Hematopoietic multipotent progenitor cell treated with erythropoietin and hydrocortisone succinate and interleukin-3 and kit ligand, for 15 days (in vitro differentiated cells): ENCODE measurements at regions not wholly inside any gene's neighbourhood (a gene's known extent, or its start where the extent isn't known, plus 50 kb on each side); places are given as distances from the start of the nearest gene placed in this dataset.
"Not testable (repeated sequence)": the region's sequence is repeated elsewhere in the genome, so short reads cannot be mapped to it uniquely, and the experiment has no call there.

Source experiments
- DNase-seq: peaks from one replicate; pipeline ENCODE4 v3.0.0-alpha.2; 2015; ENCODE audit warnings: low spot score

GRCh38 chr19:29013325-29013724, 199.6 kb downstream of the UQCRFS1 start:
- DNase-seq, result no peak

DNA sequence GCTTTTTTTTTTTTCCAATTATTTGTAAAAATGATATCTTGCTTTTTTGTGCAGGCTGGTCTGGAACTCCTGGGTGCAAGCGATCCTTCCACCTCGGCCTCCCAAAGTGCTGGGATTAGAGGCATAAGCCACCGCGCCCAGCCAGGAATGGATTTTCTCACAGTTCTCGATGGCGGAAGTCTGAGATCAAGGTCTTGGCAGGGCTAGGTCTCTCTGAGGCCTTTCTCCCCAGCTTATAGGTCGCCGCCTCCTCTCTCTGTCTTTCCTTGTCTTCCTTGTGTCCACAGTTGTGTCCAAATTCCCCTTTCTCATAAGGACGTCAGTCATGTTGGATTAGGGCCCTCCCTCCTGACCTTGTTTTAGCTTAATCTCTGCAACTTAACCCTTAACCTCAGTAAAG, 200.5 kb downstream of the UQCRFS1 start:
- DNase-seq, result no peak

GRCh38 chr19:29010276-29010675, 202.7 kb downstream of the UQCRFS1 start:
- no peak for DNase-seq

GRCh38 chr19:29006057-29006735, 206.8 kb downstream of the UQCRFS1 start:
- no peak for DNase-seq

GRCh38 chr19:29004796-29005195, 208.2 kb downstream of the UQCRFS1 start:
- DNase-seq, result no peak

DNA sequence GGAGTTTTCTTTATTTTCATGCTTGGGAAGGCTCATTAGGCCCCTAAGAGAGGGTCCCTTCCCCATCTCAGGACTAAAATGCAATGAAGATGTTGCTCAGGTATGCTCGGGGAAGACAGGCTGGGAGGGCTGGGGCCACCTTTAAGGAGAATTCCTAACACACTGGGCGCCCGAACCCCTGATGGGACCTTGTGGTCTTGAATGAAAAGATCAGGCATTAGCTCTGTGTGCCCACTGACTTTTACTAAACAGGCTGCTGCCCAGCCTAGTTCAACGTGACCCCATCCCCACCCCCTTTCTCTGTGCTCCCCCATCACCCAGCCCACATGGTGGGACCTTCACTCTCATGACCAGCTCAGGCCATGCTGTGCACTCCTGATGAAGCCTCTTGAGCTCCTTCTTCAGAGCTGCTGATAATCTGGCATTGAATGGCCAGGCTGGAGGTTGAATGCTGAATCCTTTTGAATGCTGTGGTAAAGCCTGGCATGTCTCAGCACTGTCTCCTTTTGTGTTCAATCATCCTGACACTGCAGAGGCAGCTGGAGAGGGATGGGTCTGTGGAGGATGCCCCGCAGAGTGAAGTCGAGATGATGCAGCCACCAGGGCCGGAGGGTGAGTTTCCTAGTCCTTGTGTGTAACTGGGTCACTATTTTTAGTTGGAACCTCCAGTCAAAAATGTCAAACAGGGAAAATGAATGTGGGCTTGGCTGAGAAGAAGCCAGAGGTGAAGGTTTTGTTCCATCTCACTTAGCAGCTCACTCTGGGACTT, 209.1 kb downstream of the UQCRFS1 start:
- DNase-seq, result no peak

GRCh38 chr19:29002336-29002735, 210.6 kb downstream of the UQCRFS1 start:
- DNase-seq, result no peak

DNA sequence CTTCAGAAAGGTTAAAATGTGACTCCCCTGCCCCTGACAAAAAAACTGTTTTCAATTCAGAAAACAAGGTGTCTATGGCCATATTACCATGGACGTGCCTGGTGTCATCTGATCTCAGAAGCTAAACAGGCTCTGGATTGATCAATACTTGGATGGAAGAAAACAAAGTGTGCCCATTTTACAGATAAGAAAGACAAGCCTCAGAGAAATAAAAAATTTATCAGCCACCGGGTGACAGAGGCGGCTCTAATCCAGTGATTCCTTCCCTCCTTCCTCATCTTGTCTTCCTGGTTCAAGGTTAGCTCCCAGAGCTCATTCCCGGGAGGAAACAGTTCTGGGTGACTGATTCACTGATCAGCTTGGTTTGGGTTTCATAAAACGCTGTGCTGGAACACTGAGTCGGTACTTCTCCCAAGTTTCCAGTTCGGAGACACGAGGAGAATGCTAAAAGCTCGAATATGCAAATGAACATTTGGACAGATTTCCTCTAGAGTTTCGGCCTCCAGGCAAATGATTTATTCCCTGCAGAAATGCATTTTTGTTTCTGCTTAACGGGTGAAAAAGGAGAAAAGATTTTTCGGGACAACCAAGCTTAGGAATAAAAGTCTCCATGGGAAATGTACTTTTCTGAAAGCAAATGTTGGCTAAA, 211.2 kb downstream of the UQCRFS1 start:
- DNase-seq, result no peak

DNA sequence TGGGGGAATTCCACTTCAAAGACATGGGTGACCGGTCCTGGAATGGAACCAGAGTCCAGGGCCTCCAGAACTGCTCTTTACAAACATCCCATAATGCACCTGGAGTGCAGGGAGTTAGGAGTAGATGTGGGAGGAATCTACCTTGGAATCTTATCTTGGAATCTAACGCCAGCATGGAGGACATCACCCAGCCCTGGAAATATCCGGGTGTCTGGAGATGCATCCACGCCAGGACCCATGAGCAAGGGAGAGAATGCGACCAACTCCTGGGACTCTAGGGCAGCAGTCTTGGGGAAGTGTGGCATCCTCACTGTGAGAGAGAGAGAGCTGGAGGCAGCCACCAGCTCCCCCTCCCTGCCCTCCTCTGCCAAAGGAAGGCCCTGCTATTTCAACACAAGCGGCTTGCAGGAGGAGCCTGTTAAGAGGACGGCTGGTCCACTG, 211.8 kb downstream of the UQCRFS1 start:
- no peak for DNase-seq

- DNase-seq, result no peak
Measured at GRCh38 chr19:28999724-29000433, 213.1 kb downstream of the UQCRFS1 start.

DNA sequence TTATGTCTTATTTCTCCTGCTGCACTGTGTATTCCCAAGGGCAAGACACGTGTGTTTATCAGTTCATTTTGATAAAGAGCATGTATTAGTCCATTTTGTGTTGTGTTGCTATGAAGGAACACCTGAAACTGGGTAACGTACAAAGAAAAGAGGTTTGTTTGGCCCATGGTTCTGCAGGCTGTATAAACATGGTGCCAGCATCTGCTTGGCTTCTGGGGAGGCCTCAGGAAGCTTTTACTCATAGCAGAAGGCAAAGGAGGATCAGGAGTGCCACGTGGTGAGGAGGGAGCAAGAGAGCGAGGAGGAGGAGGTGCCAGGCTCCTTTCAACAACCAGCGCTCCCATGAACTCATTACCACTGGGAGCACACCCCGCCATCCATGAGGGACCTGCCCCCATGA, 214.0 kb downstream of the UQCRFS1 start:
- DNase-seq, result no peak

DNA sequence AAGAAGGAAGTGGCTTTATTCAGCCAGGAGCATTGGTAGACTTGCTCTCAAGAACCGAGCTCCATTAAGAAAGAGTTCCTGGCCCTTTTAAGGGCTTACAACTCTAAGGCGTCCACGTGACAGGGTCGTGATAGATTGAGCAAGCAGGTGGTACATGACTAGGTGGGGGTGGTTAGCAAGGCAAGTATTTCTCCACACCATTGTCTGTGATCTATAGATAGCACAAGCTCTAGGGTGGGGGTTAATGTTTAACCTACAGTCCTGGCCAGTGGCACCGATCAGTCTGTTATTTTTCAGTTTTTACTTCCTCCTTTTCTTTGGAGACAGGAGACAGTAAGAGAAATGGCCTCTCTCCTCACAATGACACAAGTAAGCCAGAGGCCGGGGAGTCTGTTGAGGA, 215.1 kb downstream of the UQCRFS1 start:
- DNase-seq, result not testable (repeated sequence)

GRCh38 chr19:28990522-28990921, 222.4 kb downstream of the UQCRFS1 start:
- DNase-seq, result no peak

- no peak for DNase-seq
Measured at GRCh38 chr19:28989739-28990138, 223.2 kb downstream of the UQCRFS1 start.

- no peak for DNase-seq
Measured at GRCh38 chr19:28988066-28988465, 224.9 kb downstream of the UQCRFS1 start.

DNA sequence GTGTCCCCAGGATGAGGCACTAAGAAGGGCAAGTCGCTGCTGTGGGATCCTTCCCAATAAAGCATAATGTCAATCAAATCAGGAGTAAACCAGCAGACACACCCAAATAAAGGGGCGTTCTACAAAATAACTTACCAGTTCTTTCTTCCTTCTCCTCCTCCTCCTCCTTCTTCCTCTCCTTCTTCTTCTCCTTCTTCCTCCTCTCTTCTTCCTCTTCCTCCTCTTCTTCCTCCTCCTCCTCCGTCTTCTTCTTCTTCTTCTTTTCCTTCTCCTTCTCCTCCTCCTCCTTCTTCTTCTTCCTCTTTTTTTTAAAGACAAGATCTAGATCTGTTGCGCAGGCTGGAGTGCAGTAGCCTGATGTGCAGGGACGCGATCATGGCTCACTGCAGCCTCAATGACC, 225.8 kb downstream of the UQCRFS1 start:
- DNase-seq, result no peak

DNA sequence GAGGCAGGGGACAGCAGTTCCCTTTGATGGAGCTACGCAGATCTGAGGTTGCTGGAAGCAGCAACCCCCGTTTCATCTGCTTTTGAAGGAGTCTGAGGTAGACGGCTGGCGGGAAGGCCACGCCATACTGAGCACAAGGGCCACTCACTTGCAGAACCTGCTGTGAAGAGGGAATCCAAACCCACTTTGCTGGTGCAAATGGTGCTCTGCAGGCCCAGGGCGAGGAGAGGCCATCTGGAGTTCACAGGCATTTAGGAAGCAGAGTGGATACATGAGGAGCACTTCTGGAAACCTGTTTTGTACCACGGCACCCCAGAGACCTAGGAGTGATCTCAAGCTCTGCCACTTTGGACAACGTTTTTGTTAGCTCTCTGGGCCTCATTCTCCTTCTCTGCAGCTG, 227.8 kb downstream of the UQCRFS1 start:
- no peak for DNase-seq

- DNase-seq, result no peak
Measured at GRCh38 chr19:28984315-28984714, 228.6 kb downstream of the UQCRFS1 start.

DNA sequence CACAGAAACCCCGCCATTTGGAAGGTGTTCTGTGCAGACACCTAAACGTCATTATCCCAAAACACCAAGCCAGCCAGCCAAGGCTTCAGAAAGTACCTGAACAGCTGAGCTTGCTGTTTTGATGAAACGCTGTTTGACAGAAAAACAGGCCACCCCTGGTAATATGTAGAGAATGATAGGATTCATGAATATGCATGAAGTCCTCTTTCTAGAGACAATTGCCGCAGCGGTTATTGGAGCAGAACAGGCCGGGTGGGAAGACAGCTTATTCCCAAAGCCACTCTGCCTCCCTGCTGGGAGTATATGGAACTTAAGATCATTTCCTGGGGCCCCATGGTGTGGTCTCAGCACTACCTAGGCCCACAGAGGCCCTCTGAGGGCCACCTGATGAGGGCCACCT, 229.5 kb downstream of the UQCRFS1 start:
- DNase-seq, result no peak

DNA sequence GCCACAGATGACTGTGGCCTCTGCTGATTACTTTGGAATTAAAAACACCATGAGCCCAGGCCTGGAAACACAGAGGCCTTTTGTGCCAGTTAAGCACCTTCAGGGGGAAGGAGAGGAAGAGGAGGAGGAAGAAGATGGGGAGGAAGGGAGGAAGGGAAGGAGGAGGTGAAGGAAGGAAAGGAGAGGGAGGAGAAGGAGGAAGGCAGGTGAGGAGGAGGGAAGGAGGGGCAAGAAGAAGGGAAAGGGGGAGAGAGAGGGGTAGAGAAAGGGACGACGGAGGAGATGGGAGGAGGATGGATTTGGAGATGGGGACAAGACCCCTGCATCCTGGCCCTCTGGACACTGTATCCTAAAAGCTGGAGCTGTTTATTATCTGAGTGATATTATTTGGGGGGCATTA, 231.0 kb downstream of the UQCRFS1 start:
- no peak for DNase-seq

DNA sequence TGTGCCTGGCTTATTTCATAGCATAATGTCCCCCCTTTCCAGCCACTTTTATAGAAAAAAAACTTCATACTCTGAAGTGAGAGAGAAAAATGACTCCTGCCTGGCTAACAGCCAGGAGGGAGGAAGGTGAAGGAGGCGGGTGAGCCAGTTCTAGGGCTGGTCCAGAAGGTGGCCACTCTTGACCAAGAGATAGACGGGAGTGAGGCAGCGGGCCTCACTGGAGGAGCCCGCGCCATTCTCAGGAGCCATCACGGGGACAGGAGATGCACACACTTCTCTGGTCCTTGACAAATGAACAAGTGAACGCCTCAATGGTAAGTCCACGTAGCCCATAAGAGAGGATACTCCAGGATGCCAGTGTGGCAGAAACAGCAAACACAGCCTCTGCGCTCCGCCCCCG, 231.4 kb downstream of the UQCRFS1 start:
- no peak for DNase-seq

DNA sequence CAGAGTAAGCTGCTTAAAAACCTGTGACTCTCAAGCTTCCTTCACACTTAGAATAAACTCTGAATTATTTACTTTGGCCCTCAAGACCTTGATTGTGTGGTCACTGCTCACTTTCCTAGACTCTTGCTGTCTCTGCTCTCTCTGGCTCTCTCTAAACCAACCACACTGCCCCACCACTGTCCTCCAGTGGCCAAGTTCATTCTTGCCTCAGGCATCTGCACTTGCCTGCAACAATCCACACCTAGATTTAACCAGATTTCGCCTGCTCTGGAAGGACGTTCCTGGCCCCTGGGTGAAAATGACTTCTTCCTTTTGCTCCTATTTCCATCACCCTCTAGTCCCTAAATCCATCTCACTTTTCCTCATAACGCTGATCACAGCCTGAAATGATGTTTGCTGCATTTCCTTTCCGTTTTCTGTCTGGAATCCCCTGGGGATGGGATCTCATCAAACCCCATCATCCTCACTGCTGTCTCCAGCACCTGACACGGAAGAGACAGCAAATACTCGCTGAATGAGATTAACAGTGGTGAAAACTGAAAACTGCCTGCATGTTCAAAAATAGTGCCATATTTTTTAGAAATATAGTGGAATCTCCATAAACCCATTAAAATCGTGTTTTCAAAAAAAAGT, 232.6 kb downstream of the UQCRFS1 start:
- DNase-seq, result no peak
